ENCODE measurements at regions not wholly inside any gene's neighbourhood (a gene's known extent, or its start where the extent isn't known, plus 50 kb on each side); places are given as distances from the start of the nearest gene placed in this dataset.

- no peak for DNase-seq
Observed at GRCh38 chr14:98890556-98891340, 381.2 kb downstream of the BCL11B start.

DNA sequence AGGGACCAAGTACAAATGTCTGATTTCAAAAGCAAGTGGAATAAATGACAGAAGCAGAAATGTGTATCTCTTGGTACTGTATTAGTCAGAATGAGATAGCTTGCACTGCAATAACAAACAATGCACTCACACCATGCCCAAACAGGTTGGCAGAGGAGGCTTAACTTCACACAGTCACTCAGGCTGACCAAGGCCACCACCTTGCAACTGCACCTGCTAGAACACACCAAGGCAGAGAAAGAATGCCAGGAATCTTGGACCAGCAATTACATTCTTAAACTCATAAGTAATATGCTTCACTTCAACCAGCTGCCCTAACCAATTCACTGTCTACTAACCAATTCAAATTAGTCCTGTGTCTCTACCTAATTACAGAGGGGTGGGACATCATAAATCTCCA, 378.3 kb downstream of the BCL11B start:
- no peak for DNase-seq

GRCh38 chr14:98894600-98894999, 377.4 kb downstream of the BCL11B start:
- DNase-seq, result no peak

- DNase-seq, result no peak
Observed at GRCh38 chr14:98896449-98896848, 375.5 kb downstream of the BCL11B start.

DNA sequence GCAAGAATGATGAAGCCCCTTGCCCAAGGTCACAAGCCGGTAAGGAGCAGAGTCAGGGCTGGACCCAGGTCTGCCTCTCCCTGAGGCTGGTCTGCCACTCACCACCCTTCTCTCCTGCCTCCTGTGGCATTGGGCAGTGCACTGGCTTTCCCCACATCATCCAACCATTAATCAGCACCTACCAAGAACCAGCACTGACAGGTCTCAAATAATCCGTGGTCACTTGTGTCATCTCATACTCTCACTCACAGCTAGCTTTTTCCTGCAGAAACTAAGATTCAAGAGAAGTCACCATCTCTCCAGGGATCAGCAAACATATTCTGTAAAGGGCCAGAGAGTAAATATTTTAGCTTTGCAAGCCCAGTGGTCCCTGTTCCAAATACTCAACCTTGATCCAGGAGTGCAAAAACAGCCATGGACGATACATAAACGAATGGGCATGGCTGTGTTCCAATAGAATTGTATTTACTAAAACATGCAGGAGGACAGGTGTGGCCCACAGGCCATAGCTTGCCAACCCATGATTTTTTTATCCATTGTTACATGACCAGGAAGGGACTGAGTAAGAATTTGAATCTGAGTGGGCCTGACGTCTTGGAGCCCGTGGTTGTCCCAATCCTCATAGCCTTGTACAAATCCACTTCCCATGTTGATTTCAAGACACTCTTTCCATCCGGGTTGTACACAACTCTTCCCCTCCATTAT, 374.2 kb downstream of the BCL11B start:
- no peak for DNase-seq

DNA sequence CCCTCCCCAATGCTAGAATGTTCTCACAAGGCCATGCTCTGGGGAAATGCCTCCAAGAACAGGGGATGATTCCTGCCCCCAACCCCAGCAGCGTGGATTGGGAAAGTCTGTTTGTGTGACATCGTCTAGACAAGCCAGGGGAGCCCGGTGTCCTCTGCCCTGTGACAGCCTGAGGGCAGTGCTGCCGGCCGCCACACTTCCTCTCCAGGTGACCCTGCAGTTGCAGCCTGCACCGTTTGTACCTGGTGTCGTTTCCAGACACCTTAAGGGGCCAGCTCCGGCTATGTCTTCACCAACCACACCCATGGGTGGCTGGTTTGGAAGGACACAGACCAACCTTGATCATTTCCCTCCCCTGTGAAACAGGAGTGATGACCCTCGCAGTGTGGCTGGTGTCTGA, 372.6 kb downstream of the BCL11B start:
- no peak for DNase-seq

GRCh38 chr14:98900236-98900635, 371.8 kb downstream of the BCL11B start:
- no peak for DNase-seq

- no peak for DNase-seq
Observed at GRCh38 chr14:98900798-98901197, 371.2 kb downstream of the BCL11B start.

DNA sequence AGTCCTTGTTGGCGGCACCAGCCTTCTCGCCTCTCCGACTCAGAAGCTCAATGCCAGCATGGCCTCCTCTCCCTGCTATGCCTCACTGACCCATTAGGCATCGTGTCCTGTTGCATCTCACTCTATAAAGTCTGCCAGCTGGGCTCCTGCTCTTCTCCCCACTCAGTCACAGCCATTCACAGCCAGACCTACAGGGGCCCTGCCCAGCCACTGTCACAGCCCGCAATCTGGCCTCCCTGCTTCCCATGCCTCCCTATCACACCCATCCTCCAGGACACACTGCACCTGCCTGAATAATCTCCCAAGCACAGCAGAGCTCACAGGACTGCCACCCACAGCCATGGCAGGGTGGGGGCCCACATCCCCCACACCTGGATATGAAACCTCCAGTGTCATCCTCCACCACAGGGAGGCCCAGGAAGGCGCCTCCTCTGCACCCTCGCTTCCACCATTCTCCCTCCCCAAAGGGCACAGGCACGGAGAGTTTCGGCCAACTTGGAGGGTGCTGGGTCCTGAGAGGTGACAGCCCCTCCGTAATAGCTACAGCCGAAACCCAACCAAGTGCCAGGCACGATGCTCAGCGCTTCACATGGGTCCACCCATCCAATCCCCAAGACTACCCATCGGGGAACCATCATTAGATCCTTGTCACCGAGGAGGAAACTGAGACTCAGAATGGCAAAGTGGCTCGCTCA, 370.3 kb downstream of the BCL11B start:
- no peak for DNase-seq

GRCh38 chr14:98903371-98903770, 368.6 kb downstream of the BCL11B start:
- no peak for DNase-seq

GRCh38 chr14:98904677-98905076, 367.3 kb downstream of the BCL11B start:
- no peak for DNase-seq

DNA sequence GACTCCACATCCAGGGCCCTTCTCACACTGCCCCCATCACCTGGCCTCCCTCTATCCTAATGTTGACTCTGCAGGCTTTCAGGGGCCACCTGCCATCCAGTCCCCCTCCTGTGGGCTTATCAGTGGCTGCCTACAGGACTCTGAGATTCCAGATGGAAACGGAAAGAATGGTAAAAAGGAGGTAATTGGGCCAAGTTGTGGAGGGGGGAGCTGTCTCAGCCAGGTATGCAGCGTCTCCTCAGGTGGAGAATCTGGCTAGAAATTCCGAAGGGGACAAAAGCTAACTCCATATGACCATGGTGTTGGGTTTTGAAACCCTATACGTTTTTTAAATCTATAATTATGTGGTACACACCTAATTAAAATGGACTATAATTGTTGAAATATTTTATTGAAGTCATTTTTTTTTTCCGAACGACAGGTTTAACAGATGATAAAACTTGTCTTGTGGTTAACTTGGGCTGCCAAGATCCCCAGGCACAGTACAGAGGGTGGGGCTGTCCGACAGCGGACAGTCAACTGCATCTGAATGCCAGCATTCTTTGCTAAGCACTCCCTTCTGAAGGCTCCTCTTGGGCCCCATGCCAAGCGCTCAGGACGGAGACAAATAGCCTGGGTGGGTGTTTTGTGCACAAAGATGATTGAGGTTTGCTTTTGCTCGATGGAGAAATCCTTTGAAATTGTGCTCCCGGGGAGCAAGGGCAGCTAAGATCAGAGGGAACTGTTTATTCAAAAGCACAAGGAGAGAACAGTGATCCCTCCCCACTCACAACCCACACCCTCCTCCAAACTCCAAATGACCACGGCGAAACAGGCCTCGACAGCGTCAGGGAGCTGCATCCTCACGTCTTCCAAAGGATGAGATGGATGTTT, 365.6 kb downstream of the BCL11B start:
- DNase-seq, result no peak

- DNase-seq, result no peak
Observed at GRCh38 chr14:98907271-98907670, 364.7 kb downstream of the BCL11B start.

DNA sequence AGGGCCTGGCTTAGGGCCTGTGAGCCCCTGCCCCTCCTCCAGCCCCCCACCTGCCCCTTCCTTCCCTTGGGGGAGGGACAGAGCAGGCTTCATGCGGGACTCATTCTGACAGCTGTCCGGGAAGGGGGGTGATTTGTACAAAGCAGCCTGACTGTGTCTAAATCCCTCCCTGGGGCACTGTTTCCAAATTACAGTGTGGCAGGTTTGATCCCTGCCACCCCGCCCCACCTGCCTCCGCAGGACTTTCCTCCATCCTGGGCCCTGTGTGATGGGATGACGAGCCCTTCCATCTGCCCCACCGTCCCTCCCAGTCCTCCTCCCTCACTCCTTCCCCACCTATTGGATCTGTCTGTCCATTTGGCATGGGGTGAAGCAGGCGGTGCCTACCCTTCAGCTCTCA, 363.9 kb downstream of the BCL11B start:
- DNase-seq, result no peak

- DNase-seq, result no peak
Observed at GRCh38 chr14:98909251-98909944, 362.6 kb downstream of the BCL11B start.

DNA sequence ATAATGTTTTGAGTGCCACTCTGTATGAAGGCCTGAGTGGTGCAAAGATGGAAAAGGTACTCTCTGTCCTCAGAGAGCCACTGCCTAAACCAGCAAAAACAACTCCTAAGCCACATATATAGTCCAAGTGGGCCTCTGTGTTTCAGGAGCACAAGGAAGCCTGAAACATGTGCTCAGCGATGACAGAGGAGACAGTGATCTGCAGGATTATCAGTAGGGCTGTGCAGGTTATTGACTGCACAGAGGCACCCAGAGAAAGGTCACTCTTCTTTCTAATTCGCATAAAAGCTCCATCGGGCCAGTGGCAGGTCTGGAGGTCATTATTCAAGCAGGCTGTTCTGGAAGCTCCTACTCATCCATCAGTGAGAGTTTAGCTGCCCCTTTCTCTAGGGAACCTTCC, 361.9 kb downstream of the BCL11B start:
- DNase-seq, result no peak

DNA sequence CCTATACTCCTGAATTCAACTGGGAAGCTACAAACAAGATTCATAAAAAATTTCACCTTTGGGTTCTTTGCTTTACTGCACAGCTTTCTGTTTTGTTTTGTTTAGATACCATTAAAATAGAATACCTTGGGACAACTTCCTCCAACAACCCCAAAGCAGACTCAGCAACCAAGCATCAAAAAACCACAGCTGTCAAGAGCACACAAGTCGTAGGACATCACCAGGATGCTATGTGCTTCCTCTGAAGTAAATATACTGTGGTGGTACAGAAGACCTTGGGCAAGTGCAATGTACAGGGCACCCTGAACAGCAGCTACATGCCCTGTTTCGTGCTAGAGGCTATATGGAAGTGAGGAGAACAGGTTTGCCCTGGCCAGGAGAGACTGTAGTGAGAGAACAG, 359.3 kb downstream of the BCL11B start:
- DNase-seq, result no peak

- DNase-seq, result no peak
Observed at GRCh38 chr14:98913967-98914650, 357.9 kb downstream of the BCL11B start.

- DNase-seq, result no peak
Observed at GRCh38 chr14:98914942-98915341, 357.1 kb downstream of the BCL11B start.

- DNase-seq, result no peak
Observed at GRCh38 chr14:98915625-98916024, 356.4 kb downstream of the BCL11B start.

GRCh38 chr14:98916036-98916435, 356.0 kb downstream of the BCL11B start:
- no peak for DNase-seq

- no peak for DNase-seq
Observed at GRCh38 chr14:98916476-98916875, 355.5 kb downstream of the BCL11B start.
